Occipital lobe (tissue), 1 donor: ENCODE measurements at regions not wholly inside any gene's neighbourhood (a gene's known extent, or its start where the extent isn't known, plus 50 kb on each side); places are given as distances from the start of the nearest gene placed in this dataset.
A peak's percentile ranks its signal among the peaks of the same experiment; 100 is the strongest.

Experiments
- DNase-seq: peaks from one replicate; lab custom pipeline; 2025; lab: John Stamatoyannopoulos, UW

DNA sequence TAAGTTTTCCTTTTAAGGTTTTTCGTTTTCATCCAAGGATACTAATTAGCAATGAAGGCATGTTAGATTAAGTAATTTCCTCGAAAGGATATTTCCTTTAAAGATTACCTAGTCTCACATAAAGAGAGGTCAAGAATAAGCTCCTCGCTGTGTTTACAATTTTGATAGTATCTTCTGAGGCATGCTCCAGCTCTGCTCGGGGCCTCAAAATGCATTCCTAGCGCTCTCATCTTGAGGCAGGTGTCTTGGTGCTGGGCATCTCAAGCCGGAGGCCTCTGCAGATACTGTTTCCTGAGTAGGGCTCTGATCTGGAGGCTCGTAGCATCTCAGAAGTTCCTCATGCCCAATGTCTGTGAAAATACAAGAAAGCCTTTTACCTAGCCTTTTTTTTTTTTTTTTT lies 128.6 kb upstream of the SNX19 start:
- no peak for DNase-seq

DNA sequence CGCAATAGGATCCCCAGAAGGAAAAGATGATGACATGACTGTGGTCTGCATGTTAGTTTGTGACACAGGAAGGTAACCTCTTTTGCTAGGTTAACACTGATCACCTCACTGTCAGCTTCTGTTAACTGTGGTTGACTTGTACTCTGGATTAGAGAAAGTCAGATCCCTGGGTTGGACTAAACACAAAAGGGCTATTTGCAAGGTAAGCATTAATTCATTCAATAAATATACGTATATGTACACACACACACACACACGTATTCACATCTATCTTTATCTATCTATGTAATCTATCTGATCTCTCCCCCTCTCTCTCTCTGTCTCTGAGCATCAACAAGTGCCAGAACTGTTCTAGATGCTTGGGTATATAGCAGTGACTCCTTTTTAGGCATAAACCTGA lies 136.1 kb upstream of the SNX19 start:
- DNase-seq = no peak

DNA sequence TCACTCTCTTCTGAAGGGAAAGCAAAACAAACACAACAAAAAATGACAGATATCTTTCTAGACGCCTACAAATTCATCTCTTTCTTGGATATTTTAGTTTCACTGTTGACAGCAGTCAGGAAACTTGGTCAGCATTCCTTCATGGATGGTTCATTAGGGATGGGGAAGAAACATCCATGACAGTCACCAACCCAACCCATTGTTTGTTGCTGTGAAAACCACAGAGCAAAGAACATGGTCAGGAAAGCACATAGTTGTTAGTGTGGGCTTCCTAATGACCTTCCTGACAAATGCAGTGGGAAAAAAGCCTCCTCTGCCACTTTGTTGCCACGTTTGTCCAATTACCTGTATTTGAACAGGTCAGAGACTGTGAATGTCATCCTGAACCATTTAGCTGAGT lies 139.8 kb upstream of the SNX19 start:
- DNase-seq = no peak

DNA sequence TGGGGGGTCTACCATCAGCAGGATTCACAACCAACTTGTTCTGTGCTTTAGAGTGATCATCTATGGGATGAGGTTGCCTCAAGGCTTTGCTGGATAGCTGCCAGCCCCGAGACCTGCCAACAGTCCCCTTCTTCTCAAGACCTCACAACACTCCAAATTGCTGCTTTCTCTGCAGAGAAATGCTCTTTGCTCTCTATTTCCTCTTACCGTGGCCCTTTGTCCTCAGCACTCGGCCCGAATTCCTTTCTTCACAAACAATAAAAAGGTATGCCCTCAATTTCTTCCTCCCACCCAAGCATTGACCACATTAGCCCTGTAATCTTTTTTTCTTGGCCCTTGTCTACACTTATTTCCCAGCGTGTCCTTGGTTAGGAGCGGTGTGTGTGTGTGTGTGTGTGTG lies 147.4 kb upstream of the SNX19 start:
- DNase-seq = no peak

DNA sequence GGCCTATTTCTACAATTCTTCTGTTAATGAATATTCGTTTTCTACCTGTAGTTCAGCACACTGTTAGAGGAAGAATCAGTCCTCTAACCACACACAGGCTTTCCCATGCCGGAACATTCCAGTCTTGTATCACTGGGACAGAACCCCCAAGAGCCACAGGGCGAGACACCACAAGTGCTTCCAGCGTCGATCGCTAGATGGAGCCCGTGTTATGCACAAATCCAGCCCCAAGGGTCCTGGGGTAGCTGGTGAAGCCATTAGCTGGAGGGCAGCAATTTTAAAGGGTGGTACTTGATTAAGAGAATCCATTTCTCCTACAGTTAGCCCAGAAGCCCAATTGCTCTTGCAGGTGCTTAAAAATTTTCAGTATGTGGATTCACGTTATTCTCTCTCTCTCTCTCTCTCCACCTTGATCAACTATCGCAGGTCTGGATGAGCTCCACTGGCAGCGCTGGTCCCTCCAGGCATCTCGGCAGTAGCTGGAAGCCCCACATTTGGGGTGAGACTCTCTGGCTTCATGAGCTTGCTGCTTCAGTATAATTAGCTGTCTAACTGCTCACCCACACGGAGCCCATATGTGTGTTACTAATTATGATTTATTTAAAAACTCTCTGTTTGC lies 148.2 kb upstream of the SNX19 start:
- DNase-seq = peak; percentile 51

DNA sequence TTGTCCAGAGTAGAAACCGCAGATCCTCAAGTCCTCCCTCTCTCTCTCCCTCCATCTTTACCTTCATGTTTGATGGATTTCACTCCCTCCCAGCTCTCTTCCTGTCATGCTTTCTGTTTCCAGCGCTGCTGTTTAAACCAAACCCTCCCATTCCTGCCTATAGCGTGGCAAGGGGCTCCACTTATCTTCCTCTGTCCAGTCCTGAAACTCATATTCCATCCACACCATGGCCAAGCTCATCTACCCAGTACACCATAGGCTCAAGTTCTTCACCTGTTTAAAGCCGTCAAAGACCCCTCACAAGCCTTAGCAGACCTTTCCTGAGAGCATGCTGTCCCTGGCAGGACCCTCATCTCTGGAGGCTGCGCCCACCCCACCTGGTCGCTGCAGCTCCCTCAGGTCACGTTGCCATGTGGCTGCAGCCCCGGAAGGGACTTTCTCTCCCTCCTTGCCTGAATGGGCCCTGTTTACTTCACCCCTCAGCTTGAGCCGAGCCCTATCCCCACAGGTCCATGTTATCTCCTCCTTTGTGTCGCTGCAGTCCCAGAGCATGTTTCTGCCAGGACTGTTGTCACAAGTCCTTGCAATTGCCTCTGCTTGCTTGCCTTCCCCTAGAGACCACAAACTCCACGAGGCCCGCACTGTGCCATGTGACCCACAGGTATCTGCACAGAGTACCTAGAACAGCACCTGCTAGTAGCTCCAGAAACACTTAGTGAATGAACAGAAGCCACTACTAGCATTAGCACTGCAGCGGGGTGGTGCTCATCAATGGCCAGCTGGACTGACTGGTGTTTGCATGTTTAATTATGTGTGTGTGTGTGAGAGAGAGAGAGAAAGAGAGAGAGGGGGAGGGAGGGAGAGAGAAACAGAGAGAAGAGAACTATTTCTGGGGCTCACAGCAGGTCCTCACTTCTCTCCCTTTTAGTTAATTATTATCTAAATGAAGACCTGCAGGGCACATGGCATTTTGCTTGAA lies 149.4 kb upstream of the SNX19 start:
- DNase-seq = no peak

DNA sequence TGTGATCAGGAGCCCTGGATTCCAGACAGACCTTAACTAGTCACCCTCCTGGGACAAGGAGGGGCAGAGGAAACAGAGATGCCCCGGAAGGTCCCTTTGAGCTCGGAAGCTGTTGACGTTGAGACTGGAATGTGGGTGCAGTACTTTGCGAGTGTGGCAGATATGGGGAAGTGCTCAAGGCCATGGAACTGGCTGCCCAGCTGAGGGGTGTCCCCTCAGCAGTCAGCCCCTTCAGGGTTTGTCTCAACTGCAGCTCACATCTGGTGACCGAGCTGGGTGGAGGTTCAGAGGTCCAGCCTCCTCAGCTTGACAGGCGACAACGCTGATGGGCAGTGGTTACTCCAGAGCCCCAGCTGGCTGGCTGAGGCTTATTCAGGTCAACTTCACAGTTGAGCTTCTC lies 150.3 kb upstream of the SNX19 start:
- no peak for DNase-seq

DNA sequence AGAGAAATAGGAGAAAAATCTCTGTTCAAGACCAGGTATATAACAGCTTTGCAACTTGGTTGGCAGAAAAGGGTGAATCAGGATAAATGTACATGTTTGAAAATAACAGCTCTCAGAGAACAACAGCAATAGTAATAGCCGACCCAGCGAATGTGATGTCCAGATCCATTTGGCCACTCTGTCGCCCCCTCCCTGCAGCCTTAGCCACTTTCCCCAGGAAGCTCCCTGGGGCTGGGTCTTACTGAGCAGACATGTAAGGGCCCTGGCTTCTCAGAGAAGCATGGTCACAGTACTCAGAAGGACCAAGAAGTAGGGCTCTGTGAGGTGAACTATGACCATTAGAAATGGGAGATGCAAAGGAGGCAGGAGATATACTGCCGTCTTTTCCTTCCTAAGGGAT lies 154.1 kb upstream of the SNX19 start:
- no peak for DNase-seq

DNA sequence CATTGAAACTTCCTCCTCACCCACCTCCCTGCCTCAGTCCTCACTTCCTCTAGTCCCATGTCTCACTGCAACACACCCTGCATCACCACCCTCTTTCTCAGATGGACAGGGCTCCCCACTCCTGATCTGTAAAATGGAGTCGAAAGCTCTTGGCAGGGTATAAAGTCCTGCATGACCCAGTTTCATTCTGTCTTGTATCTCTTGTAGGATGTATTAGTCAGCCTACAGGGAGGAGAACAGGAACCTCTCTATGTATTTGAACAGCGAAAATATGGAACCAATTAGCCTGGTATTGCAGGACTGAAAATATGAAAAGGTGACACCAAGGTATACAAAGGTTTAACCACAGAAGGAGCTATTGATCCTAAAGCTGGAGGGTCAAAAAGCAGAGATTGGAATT lies 156.9 kb upstream of the SNX19 start:
- DNase-seq = no peak

DNA sequence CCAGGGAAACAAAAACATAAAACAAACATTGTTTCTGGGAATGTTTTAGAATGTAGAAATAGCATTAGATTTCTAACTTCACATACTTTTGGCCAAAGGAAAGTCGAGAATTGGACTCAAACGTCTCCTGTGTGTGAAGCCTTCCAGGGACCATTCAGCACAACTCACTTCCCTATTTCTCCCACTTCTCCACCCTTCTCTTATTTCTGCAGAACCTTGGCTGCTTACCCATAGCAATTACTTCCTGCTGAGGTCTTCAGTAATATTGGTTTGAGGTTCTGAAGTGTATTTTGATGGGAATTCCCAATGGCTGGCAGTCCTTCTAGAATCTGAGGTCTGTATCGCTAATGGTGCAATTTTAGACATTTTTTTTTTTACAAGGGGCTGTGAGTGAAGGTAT lies 158.3 kb upstream of the SNX19 start:
- no peak for DNase-seq

DNA sequence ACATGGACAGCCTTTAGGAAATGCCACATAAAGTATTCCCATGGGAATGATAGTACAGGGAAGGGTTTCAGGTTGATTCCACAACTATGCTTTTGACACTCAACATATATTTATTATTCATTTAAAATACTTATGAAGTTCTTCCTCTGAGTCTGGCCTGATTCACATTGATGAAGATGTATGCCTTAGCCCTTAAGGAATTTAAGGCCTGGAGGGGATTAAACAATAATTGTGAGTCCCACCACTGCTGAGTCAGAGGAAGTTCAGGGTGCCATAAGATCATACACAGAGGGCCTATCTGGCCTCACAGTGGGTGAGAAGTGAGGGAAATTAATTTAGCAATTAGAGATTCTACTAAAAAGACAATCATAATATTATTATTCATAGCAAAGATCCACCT lies 161.1 kb upstream of the SNX19 start:
- no peak for DNase-seq

DNA sequence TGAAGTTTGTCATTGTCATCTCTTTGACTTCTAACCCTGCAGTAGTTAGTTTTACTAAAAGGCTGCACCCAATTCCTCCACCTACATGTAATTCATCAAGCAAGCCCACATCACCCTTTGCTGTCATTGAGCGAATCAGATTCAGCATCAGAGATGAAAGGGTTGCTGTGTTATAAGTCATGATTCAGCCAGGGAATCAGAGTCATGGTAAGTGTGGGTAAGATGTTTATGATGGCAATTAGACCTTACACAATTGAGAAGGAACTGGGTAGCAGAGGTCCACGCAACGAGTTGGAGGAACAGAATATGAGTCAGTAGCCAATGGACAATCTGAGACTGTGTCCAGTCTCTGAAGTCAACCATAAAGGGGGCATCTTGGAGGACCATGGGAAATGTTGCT lies 162.8 kb upstream of the SNX19 start:
- DNase-seq = no peak

DNA sequence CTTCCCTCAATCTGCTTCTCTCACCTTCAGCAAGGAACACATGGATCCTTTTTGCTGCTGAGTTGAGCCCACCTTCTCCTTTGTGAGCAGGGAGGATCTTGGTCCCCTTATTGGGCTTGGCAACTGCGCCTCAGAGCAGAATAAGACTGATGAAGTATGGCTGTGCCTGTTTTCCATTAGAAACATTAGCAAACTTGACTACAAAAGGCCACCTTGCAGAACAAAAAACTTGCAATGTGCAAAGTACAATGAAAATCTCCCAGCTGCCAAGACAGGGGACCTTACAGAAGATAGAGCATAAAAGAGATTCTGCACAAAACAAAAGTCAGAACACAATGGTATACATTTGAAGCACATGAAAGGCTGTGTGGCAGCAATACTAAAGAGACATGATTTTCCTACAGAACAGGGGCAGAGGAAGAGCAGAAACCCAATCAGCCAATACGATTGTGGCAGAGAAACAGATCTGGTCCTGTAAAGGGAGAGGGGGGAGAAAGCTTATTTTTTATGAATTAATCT lies 173.5 kb upstream of the SNX19 start:
- no peak for DNase-seq

DNA sequence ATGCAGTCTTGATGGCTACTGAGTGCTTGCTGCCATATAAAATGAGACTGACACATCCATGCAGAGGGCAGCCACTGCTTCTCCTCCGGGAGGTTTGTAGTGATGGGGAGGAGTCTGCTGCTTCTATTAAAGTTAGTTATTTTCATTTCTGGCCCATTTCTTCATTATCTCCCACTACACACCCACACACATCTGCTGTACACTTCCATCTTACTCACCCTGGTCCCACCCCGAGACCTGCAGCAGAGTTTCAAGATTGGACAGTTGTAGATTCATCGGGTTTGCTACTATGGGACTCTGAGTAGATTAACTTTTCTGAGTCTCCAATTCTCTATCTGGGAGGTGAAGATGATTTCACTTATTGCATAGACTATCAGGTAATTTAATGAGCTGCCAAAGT lies 176.2 kb upstream of the SNX19 start:
- DNase-seq = no peak

DNA sequence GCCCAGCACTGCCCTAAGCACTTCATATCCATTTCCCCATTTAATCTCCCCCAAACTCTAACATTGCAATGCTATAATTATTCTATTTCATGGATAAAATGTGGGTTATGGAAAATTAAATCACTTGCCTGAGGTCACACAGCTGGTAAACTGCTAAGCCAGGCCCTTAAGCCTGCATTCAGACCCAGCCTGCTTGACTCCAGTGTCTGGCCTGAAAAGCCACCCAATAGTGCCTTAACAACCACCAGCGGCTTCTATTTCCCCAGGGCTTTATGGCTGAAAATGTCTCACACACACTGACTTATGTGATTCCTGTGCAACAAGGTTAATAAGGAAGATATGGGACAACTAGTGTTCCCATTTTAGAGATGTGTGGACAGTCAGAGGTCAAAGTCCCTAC lies 178.5 kb upstream of the SNX19 start:
- no peak for DNase-seq

DNA sequence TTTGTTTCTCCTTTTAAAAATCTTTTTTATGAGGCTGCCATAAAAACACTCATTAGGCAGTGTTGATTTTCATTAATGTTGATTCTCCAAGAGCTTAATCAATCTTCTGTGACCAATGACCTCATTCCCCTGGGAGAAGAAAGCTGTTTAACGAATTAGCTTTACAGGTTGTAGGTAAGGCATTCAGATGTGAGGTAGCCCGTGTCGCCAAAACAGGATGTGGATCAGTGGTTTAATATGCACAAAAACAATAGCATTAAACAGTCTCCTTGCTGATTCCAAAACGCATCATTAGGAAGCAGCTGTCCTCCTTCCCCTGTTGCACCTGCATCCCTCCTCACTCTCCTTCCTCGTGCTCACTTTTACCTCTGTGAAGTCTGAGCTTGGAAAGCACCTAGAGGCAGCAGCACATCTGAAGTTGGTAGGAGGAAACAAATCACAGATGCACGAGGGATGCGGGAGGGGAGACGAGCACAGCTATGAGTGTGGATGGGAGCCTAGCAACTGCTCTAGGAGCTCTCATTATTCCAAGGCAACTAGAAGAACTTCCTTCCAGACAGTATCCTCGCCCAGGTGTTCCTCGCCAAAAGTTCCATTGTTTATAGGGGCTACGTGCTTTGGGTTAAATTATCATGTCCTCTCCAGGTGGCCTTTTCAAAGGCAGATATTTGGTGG lies 179.4 kb upstream of the SNX19 start:
- DNase-seq = no peak

DNA sequence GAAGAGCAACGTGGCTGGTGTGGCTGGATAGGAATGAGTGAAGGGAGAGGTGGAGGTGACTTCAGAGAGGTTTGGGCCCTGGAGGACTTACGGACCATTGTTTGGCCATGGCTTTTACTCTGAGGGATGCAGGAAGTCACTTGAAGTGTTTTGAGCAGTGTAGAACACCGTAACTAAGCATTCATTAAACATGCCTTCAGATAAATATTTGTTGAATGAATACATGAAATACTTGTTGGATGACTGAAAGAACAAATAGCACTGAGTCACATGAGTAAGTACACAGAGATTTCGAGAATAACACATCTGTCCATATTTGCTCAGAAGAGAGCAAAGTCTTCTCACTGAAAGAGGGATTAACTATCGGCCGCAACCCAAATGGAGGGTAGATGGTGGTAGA lies 182.7 kb upstream of the SNX19 start:
- DNase-seq = no peak

DNA sequence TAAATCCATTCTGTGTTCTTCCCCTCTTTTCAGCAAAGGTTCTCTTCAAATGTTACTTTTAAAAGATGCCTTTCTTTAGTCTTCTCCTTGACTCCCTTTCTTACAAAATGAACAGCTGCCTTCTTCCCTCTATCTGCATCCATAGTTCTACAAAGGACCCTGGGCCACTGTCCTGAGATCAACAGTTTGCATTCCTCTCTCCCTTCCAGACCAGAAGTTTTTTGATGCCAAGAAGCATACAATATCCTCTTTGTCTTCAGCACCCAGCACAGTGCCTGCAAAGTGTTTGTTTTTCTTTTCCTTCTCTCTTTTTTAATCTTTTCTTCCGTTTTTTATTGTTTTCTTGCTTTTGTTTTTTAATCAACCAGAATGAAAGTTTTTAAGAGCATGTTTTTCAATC lies 183.5 kb upstream of the SNX19 start:
- no peak for DNase-seq

DNA sequence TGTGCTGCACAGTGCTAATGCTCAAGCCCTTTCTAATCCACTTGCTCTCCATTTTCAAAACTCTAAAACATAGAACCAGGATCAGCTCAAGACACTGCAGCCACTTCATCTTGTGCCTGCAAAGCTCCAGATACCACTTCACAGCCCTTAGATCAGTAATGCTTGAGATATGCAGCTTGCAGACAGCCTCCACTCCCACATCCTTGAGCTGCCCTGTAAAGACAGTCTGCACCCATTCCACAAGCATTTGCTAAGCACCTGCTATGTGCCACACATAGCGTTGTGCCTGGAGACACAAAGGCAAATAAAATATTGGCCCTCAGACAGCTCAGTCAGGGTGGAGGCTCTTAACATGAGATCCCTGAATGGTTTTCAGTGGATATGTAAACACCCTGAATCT lies 192.5 kb upstream of the SNX19 start:
- DNase-seq = no peak

DNA sequence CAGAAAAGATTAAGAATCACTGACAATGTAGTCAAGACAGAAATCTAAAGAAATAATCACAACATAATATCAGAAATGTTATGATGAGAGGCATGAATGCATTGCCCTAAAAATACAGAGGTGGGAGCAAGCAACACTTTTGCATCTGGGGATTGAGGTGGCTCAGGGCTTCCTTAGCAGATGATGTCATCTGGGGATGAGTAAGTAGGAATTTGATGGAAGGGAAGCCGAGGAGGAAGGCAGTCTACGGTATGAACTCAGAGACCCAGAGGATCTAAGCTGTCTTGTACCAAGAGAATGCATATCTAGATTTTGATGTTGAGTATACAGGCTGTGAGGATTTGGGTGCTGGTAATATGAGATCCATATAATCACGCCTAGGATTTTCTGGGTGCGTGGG lies 193.0 kb upstream of the SNX19 start:
- no peak for DNase-seq

DNA sequence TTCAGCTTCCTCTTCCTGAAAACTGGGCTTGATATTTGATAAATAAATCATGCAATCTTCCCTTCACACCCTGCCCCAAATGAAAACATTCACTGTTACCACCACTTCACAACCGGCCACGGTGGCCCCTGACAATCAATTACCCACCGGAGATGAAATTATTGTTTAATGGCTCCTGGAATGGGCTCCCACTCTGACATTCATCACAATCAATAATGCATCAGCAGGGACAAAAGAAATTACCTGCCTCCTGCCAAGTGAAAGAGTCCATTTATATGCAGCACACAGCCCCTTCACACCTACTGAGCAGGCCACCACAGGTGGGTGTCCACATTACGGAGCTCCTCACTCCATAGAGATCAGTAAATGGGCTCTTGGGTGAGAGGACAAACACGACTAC lies 193.5 kb upstream of the SNX19 start:
- no peak for DNase-seq

DNA sequence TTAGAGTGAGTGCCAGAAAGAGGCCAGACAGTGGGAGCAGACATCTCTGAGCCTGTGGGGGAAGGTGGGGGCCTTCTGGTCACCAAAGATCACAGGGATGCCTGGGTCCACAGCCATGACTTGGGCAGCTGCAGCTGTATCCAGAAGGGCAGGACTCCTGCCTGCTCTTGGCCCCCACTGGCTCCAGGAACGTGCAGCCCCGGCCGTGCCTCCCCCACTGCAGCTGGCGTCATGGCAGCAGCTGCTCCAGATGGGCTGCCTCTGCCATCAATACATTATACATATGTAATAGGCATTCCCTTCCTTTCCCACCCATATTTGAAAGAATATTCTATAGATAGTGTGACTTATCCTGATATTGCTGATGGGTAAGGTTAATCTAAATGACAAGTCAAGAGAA lies 195.5 kb upstream of the SNX19 start:
- no peak for DNase-seq
